ENCODE measurements at regions not wholly inside any gene's neighbourhood (a gene's known extent, or its start where the extent isn't known, plus 50 kb on each side); places are given as distances from the start of the nearest gene placed in this dataset.

DNA sequence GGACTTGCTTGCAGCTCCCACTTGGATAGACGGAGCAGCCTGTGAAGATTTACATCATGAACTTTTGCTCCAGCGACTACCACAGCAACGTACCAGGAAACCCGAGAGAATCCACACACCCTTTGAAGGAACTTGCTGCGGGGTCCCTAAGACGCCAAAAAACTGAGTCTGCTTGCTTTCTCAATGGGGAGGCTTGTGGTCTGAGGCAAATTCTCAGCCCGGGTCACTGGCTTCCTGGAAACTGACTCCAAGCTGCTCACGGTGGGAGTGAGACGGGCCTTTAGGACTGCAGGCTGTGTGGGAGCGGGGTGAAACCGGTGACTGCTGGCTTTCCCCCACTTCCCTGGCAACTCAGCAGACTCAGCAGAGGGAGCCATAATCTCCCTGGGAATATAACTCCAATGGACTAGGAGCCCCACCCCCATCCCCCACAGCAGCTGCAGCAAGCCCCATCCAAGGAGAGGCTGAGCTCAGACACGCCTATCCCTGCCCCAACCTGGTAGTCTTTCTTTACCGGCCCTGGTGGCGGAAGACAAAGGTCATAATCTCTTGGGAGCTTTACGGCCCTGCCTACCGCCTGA, 466.0 kb downstream of the CAAP1 start:
- DNase-seq (ENCODE audit: low spot score): no peak
- no peaks in the 10 kb centered on the region for H3K36me3 ChIP-seq (ENCODE audit: insufficient read depth, low read length, poor library complexity, severe bottlenecking)
- no peak overlapping the region for H3K4me3 ChIP-seq (ENCODE audit: low read depth, low read length, poor library complexity, severe bottlenecking)
- ChIA-PET POLR2A (ENCODE audit: low non-redundant PET) (no interaction called here), CTCF (no interaction called here)
- TF ChIP-seq EZH2 (IDR thresholded peaks at IDR 0.05; ENCODE audit: borderline replicate concordance, low read depth, low read length, poor library complexity, severe bottlenecking): no peak
- TF ChIP-seq, protein P1, sequence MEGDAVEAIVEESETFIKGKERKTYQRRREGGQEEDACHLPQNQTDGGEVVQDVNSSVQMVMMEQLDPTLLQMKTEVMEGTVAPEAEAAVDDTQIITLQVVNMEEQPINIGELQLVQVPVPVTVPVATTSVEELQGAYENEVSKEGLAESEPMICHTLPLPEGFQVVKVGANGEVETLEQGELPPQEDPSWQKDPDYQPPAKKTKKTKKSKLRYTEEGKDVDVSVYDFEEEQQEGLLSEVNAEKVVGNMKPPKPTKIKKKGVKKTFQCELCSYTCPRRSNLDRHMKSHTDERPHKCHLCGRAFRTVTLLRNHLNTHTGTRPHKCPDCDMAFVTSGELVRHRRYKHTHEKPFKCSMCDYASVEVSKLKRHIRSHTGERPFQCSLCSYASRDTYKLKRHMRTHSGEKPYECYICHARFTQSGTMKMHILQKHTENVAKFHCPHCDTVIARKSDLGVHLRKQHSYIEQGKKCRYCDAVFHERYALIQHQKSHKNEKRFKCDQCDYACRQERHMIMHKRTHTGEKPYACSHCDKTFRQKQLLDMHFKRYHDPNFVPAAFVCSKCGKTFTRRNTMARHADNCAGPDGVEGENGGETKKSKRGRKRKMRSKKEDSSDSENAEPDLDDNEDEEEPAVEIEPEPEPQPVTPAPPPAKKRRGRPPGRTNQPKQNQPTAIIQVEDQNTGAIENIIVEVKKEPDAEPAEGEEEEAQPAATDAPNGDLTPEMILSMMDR (conservative IDR thresholded peaks at IDR 0.05; ENCODE audit: low read depth, low read length): no peak
- BruUV-seq (replicated peaks): no TSS peak
- no peaks in the 10 kb centered on the region for H3K4me1 ChIP-seq (ENCODE audit: insufficient read depth, low read length, poor library complexity, severe bottlenecking)
- intact Hi-C loops (cut with micrococcal nuclease; ENCODE audit: unreplicated experiment): loop anchor here (10.0 kb wide), 1 partner anchor 62 kb away; no protein-coding TSS in a partner anchor
- H3K27ac ChIP-seq (ENCODE audit: low read depth, low read length, poor library complexity, severe bottlenecking): no peak overlapping the region
- no peaks in the 10 kb centered on the region for H3K9me3 ChIP-seq (ENCODE audit: low read depth, low read length, poor library complexity, severe bottlenecking)
- H3K27me3 ChIP-seq (replicated peaks; ENCODE audit: insufficient read depth, low read depth, low read length, poor library complexity): no peaks in the 10 kb centered on the region

- no peak for DNase-seq (ENCODE audit: low spot score)
- Histone ChIP-seq H3K9me3 (ENCODE audit: low read depth, low read length, poor library complexity, severe bottlenecking) (no peaks in the 10 kb centered on the region), H3K4me1 (ENCODE audit: insufficient read depth, low read length, poor library complexity, severe bottlenecking) (no peaks in the 10 kb centered on the region), H3K36me3 (ENCODE audit: insufficient read depth, low read length, poor library complexity, severe bottlenecking) (no peaks in the 10 kb centered on the region), H3K4me3 (ENCODE audit: low read depth, low read length, poor library complexity, severe bottlenecking) (no peak overlapping the region), H3K27ac (ENCODE audit: low read depth, low read length, poor library complexity, severe bottlenecking) (no peak overlapping the region), H3K27me3 (replicated peaks; ENCODE audit: insufficient read depth, low read depth, low read length, poor library complexity) (no peaks in the 10 kb centered on the region)
- no peak for TF ChIP-seq EZH2 (IDR thresholded peaks at IDR 0.05; ENCODE audit: borderline replicate concordance, low read depth, low read length, poor library complexity, severe bottlenecking)
- TF ChIP-seq, protein P1 (conservative IDR thresholded peaks at IDR 0.05; ENCODE audit: low read depth, low read length): no peak
- POLR2A ChIA-PET (ENCODE audit: low non-redundant PET): no interaction called here
- CTCF ChIA-PET: no interaction called here
- intact Hi-C loops (cut with micrococcal nuclease; ENCODE audit: unreplicated experiment): no loop called here
- BruUV-seq (replicated peaks): no TSS peak
Measured at GRCh38 chr9:26418480-26418879, 474.1 kb downstream of the CAAP1 start.

DNA sequence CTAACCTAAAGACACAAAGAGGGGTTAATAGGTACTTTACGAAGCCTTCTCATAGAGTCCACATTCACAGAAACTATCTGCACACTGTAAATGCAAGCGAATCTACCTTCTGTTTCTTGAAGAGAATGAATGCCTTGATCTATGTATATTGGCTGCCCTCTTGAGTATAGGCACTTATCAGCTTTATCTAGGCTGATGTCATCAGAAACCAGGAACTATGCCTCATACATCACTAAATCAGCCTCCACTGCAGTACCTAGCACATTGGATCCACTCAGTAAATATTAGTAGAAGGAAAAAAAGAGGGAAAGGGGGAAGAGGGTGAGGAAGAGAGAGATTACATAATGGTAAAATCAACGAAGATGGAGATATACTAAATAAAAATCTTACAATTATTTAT, 477.1 kb downstream of the CAAP1 start:
- DNase-seq (ENCODE audit: low spot score): no peak
- TF ChIP-seq, protein P1 (conservative IDR thresholded peaks at IDR 0.05; ENCODE audit: low read depth, low read length): no peak
- no peak for TF ChIP-seq EZH2 (IDR thresholded peaks at IDR 0.05; ENCODE audit: borderline replicate concordance, low read depth, low read length, poor library complexity, severe bottlenecking)
- ChIA-PET CTCF (no interaction called here), POLR2A (ENCODE audit: low non-redundant PET) (no interaction called here)
- Histone ChIP-seq H3K36me3 (ENCODE audit: insufficient read depth, low read length, poor library complexity, severe bottlenecking) (no peaks in the 10 kb centered on the region), H3K27ac (ENCODE audit: low read depth, low read length, poor library complexity, severe bottlenecking) (no peak overlapping the region), H3K4me3 (ENCODE audit: low read depth, low read length, poor library complexity, severe bottlenecking) (no peak overlapping the region), H3K4me1 (ENCODE audit: insufficient read depth, low read length, poor library complexity, severe bottlenecking) (no peaks in the 10 kb centered on the region), H3K9me3 (ENCODE audit: low read depth, low read length, poor library complexity, severe bottlenecking) (no peaks in the 10 kb centered on the region), H3K27me3 (replicated peaks; ENCODE audit: insufficient read depth, low read depth, low read length, poor library complexity) (no peaks in the 10 kb centered on the region)
- no TSS peak for BruUV-seq (replicated peaks)
- intact Hi-C loops (cut with micrococcal nuclease; ENCODE audit: unreplicated experiment): no loop called here

Data from A673 (cell line).